SW 1271 (cell line): ENCODE measurements at regions not wholly inside any gene's neighbourhood (a gene's known extent, or its start where the extent isn't known, plus 50 kb on each side); places are given as distances from the start of the nearest gene placed in this dataset.

ENCODE experiments used
- DNase-seq, 2 experiments: peaks; one replicate each; lab custom pipeline; 2025; lab: John Stamatoyannopoulos, UW

- DNase-seq, result no peak
Measured at GRCh38 chr14:103206836-103207387, 83.7 kb downstream of the TNFAIP2 start.

- DNase-seq, result no peak
Measured at GRCh38 chr14:103207388-103208072, 84.3 kb downstream of the TNFAIP2 start.

GRCh38 chr14:103209054-103209453 lies 85.8 kb downstream of the TNFAIP2 start:
- DNase-seq, result no peak

DNA sequence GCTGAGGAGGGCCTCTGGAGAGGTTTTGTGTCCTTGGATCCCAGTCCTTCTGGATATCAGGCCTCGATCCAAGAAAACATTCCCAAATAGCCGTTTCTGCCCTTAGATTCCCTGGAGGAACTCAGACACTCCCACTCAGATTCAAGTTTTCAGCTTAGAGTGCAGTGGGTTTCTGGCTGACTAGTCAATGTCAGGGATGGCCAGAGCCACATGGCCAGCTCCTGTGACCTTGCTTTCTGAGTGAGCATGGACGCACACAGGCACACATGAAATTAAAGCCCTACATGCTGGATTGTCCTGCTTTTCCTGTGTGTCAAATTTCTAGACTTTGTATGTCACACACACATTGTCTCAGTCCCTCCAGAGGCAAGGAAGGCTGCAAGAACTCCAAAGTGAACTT lies 86.2 kb downstream of the TNFAIP2 start:
- no peak for DNase-seq

DNA sequence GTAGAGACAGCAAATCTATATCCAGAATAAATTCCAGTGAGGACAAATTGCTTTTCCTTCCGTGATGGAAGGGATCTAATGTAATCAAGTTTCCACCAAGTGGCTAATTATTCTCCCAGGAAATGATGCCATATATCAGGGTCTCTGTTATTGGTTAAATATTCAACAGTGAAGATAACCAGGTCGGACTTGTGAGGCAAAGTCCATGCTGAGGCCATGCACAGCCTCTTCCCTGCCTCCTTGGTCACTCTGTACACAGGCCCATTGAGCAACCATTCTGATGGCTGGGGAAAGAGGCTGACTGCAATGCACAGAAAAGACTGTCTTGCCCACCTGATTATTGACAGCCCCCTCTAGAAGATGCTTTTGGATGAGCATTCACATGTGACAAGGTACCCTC lies 90.1 kb downstream of the TNFAIP2 start:
- DNase-seq, result no peak

DNA sequence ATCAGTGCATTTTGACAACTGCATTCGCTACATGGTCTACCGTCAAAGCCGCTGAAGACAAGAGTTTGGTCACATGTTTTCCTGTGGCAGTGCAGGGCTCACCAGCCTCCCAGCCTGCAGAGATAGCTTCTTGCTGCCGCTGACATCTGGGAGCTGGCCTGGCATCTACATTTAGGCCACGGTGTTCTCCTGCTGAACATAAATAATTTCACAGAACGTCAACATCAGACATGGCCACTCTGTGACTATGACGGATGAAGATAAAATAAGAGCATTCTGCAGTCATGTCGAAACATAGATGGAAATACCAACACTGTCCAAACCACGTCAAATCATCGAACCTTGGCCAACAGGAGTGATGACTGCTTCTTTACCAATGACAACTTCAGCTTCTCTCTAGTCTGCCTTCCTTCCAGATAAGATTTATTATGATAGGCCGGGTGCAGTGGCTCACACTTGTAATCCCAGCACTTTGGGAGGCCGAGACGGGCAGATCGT lies 91.2 kb downstream of the TNFAIP2 start:
- DNase-seq, result no peak

- no peak for DNase-seq
Measured at GRCh38 chr14:103216399-103216798, 93.1 kb downstream of the TNFAIP2 start.

DNA sequence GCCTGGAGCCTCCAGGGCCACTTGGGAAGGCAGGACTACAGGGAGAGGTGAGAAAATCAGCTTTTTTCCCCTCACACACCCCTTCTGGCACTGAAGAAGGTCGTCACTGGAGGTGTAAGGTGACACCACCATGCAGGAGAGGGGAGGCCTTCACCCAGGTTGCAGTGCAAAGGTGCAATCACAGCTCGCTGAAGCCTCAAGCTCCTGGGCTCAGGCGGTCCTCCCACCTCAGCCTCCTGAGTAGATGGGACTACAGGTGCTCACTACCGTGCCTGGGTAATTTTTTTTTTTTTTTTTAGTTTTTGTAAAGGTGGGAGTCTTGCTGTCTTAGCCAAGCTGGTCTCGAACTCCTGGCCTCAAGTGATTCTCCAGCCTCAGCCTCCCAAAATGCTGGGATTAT lies 93.6 kb downstream of the TNFAIP2 start:
- no peak for DNase-seq

- no peak for DNase-seq
Measured at GRCh38 chr14:103217538-103217937, 94.3 kb downstream of the TNFAIP2 start.

DNA sequence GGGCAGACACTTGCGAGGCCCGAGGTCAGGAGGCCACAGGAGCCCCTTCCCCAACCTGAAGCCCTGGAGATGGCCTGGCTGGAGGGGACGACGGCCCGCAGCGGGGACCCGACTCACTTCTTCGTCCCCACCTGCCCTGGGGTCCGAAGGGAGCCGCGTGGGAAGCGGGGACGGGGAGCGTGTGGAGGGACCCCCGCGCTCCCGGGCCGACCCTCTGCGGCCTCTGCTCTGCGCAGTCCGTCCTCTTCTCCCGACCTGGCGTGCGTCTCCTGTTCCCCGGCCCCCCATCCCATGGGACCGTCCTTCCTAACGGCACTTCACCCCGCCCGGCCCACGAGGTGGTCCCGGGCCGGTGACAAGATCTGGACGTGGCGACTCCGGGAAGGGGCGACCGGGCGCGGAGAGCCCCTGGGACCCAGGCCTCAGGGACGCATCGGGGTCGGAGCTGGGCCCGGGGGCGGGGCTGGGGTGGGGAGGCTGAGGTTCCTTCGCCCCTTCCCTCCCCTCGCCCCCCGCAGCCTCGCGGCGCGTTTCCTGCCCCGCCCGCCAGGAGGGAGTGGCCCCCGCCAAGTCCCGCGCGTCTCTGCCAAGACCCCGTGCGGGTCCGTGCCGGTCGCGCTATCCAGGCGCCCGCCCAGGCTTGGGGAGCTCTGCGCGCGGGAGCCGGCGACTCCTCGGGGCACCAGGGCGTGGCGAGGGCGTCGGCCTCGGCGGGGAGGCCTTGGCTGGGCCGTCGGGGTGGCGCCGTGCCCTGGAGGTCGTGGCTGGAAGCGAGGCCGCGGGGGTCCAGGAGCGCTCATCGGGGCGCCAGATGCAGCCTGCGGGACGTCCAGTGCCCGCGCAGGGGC lies 97.1 kb downstream of the TNFAIP2 start:
- no peak for DNase-seq

DNA sequence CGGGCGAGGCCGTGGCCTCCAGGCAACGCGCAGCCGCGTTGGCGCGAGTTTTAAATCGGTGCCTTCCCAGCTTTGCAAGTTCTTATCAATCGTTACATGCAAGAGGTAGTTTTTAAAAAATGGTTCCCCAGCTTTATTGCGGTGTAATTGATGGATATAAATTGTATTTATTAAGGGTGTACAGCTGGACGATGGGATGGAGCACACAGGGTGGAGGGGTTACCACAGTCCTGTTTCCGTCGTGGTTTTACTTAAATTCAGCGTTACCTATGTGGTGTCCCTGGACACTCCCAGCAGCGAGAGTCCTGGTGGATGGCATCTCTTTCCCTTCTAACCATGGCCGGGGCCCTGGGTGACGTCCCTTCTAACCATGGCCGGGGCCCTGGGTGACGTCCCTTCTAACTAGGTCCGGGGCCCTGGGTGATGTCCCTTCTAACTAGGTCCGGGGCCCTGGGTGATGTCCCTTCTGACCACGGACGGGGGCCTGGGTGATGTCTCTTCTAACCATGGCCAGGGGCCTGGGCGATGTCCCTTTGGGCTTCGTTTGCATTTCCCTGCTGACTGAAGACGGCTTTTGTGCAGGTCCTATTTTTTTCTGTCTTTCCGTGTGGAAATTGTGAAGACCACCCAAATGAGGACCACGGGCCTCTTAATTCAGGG lies 97.9 kb downstream of the TNFAIP2 start:
- DNase-seq, result no peak

DNA sequence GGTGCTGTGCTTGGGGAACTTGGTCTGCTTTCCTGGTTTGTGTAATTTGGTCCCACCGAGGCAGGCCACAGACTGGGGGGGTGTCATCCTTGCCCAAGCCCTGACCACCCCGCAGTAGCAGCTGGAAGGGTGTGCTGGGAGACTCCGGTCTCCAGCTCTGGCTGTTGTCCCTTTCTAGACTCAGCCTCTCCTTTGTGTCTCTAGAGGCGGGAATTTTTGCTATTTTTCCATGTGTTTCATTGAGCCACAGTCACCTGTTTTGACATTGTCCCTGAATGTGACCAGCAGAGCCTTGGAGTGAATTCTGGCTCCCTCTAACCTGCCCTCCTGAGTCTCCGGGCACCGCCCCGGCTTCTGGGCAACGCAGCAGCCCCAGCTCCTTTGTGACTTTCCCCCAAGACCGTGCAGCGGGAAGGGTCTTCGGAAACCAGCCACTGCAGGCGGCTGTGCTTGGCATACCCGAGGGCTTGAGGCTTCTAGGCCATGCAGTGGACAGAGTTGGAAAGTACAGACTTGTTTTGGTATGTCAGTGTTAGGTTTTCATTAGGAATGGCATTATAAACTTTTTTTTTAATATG lies 98.6 kb downstream of the TNFAIP2 start:
- DNase-seq, result no peak

- no peak for DNase-seq
Measured at GRCh38 chr14:103223818-103224352, 100.6 kb downstream of the TNFAIP2 start.

DNA sequence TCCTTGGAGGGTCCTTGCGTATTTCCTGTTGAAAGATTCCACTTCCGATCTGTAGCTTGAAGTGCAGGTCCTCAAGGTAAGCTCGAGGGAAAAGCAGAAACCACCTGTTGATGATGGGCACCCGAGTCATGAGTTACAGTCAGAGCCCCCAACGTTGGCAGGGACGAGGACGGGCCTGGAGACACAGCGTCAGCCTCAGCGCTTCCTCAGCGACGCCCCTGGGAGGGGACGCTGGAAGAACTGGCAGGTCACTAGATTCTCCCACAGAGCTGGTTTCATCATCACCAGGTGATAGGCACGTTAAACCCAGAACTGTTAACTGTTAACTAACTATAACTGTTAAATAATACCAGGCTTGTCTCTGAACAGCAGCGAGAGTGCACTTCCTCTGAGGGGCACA lies 101.8 kb downstream of the TNFAIP2 start:
- no peak for DNase-seq

DNA sequence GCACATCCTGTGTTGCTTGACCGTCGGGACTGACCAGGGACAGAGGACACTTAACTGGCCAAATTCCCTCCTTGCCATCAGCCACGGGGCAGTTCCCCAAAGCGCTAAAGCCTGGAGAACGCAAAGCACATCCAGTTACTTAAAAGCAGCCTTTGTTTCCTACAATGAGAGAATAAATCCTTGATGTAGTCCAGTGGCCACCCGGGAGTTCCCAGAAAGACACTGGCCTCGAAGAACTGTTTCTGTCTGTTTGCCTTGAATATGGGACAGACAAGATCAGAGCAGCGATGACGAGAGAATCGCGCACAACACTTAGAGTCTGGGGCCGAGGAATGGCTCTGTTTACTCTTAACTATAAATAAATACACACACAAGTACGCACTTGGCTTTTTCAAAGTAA lies 102.2 kb downstream of the TNFAIP2 start:
- no peak for DNase-seq

DNA sequence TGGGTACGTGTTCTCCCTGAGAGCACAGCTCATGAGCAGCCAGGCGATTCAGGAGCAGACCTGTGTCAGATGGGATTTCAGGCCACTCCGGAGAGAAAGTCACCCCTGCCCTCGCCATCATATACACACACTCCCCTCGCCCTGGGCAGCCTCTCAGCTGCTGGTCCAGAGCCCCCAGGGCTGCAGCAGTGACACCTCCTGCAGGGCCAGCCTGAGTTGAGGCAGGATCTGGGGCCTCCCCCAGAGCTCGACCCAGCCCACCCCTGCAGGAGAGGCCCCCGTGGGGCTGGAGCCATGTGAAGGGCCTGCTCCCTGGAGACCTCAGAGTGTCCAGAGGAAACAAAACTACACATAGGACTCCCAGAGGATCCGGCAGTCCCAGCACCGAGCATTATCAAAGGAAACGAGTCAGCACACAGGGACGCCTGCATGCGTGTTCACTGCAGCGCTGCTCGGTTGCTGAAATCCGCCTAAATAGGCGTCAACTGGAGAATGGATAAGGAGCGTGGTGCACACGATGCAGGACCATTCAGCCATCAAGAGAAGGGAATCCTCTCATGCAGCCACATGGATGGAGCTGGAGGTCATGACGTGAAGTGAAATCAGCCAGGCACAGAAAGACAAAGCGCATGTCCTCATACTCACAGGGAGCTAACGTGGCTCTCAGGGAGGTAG lies 104.0 kb downstream of the TNFAIP2 start:
- DNase-seq, result no peak

DNA sequence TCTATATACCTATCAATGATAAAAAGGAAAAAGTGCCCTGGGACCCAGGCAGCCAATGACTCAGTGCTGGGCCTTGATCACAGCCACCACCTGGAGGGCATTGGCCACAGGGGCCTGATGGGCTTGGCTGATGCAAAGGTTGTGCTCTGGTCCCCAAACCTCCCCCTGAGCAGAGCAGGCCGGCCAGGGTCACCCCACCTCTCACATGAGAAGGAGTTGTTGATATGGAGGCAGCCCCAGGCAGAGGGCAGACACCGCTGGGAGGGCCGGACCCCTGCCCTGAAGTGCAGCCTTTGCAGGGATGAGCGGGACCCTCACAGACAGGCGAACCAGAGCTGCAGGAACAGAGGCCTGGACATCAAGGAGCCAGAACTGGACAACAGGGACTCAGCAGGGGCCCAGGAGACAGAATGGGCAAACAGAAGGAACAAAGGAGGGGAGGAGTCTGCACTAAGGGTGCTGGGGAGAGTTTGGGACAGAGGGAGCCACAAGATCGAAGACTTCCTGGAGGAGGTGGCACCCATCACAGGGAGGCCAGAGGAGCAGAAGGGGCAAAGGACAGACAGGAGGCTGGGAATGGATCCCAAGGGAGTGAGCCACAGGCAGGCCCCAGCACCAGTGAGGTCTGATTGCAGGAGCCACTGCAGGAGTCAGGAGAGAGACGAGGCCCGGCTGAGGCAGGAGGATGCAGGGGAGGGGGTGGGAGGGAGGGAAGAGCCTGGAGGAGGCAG lies 105.0 kb downstream of the TNFAIP2 start:
- DNase-seq, result no peak

DNA sequence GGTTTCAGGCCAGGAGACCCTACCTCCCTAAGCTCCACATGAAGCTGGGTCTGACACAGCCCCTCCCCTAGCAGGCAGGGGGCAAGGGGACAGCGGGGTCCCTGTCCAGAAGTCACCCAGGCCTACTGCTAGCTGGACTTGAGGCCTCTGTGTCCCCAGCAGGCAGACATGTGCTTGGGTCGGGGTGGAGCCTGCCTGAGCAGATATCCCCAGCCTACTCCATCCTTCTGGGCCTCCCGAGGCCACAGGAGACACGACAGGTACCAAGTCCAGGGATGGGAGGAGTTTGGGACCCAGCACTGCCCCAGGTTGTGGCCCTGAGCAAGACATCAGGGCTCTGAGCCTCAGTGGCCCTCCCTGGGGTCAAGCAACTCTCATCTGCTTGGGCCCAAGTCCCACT lies 105.2 kb upstream of the EIF5 start:
- no peak for DNase-seq

DNA sequence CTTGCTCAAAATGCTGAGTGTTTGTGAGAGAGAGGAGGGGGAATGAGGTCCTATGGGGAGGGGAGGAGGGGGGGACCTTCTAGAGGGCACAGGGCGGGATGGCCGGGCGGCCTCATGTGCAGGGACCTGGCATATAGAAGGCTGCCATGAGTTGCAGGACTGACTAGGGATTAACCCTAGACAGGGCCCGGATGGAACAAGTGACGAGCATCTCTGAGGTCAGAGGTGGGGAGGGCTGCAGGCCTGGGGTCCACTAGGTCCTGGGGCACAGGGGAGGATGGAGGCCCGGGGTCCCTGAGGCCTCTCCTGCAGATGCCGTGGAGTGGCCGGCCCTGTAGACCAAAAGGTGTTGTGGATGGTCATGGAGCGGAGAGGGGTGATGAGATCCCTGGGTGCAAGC lies 104.0 kb upstream of the EIF5 start:
- DNase-seq, result no peak

GRCh38 chr14:103230658-103231334 lies 103.2 kb upstream of the EIF5 start:
- no peak for DNase-seq
